ENCODE measurements at regions not wholly inside any gene's neighbourhood (a gene's known extent, or its start where the extent isn't known, plus 50 kb on each side); places are given as distances from the start of the nearest gene placed in this dataset.

DNA sequence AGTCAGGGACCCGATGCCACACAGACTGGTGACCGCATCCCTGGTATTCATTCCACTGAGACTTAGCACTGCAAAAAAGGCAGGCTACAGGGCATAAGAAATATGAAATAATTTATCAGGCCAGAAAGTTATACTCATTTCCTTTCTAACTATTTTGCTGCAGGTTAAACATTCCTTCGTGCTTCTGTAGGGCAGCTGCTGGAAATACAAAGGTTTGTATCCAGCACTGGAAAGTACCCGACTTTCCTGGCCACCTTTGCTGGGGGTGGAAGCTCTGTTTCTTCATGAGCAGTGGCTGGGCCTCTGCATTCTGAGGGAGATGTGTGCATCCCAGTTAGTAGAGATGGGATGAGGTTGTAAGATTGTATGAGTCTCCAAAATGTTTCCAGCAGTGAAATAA lies 478.6 kb upstream of the WWC1 start:
- no peak for DNase-seq

DNA sequence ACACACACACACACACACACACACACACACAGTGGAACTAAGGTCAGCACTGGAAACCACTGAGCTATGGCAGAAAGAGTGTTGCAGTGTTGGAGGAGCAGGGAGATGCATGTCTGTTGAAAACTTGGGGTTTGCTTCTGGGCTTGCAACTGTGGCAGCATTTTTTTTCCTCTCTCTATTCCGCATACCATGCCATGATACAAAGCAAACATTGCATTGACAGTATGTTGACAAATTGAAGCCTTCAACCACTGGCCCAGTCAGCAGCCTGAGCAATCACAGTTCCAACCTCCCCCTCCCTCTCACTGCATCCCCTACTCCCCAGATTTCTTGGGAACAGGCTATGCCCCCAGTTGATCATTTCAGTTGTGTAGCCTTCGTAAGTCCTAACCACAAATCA lies 478.1 kb upstream of the WWC1 start:
- DNase-seq, result no peak

DNA sequence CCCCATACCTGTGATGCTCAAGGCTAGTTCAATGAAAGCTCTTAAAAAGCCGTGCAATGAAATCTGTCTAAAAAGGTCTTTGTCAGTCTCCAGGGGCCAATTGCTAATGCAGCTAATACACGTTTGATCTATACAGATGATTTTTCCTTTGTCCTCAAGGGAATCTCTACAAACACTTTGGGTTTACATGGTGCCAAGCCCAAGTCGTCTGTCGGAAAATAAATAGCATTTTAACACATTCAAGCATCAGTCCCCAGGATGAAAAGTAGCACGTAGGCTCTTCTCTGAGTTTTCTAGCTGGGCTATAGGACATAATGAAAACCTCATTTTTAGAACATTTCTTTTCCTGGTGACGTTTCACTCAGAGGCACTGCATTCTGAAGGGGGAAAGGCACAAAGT lies 477.4 kb upstream of the WWC1 start:
- DNase-seq, result no peak

DNA sequence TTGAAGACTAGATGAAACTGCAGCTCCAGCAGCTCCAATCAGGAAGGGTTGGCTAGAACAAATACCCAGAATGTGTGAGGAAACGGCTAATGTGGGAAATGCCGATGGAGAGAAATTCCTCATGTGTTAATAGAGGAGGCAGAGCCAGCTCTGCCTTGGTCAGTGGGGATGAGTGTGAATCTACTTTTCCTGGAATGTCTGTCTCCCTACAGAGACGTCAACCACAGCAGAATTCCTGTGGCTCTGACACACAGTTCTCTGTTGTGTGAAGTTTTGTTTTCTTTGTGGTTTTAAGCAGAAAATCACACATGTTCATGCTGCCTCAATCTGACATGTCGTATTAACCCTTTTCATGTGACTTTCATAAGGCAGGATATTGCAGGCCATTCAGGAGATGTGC lies 476.6 kb upstream of the WWC1 start:
- no peak for DNase-seq

- no peak for DNase-seq
Observed at GRCh38 chr5:167816354-167816753, 475.1 kb upstream of the WWC1 start.

GRCh38 chr5:167816864-167817263 lies 474.6 kb upstream of the WWC1 start:
- no peak for DNase-seq

DNA sequence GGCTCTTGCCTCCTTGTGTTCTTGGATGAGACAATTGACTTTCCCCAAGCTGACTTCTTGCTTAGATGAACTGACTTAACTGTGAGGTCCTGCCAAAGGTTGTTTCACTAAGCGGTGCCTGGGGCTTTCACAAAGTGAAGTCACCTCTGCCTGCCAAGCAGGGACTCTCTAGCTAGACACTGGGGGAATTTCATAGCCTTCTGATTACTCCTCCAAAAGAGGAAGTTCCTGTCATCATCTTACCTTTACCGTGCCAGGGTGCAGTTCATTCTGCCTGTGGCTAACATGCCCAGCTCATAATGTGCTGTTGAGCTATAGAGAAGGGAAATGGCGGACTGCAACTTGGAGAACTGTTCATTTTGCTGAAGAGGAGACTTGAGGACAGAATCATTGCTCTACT lies 472.0 kb upstream of the WWC1 start:
- DNase-seq, result no peak

DNA sequence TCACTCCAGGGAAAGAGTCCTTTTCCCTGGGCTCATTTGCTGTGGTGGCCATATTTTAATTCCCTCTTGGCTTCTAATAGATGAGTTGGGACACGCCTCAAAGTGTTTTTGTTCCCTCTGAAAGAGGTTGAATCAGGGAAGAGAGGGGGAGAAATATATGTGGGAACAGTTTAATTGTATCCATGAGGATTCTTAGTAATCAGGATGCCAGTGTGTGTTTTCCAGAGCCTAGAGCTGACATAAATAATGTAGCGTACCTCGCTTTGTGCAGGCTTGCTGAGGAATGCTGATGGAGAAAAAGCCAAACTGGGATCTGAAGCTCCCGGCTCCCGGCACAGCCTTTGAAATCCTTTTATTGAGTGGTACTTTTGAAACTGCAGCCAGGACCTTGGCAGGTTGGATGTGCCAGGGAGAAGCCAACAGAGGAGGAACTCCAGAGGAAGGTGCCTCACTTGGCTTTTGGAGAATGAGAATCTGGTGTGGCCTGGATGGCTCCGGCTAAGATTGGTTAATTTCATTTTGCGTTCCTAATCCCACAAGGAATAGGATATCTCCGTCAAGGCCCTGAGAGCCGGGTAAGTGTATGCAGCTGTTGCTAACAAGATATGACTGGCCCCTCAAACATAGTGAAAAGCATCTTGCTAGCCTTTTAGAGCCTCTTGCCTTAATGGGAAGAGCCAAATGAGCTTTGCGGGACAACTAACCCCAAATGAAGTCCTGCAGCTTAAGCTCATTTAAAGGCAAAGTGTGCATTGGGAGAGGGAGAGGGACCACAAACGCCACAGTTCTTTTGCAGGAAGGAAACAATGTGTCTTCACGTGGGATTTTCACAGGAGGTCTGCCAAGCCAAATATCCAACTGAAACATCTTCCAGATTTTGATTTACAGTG lies 471.1 kb upstream of the WWC1 start:
- no peak for DNase-seq

- DNase-seq, result no peak
Observed at GRCh38 chr5:167821151-167821550, 470.3 kb upstream of the WWC1 start.

- no peak for DNase-seq
Observed at GRCh38 chr5:167821669-167822068, 469.8 kb upstream of the WWC1 start.

GRCh38 chr5:167822241-167822640 lies 469.2 kb upstream of the WWC1 start:
- no peak for DNase-seq

DNA sequence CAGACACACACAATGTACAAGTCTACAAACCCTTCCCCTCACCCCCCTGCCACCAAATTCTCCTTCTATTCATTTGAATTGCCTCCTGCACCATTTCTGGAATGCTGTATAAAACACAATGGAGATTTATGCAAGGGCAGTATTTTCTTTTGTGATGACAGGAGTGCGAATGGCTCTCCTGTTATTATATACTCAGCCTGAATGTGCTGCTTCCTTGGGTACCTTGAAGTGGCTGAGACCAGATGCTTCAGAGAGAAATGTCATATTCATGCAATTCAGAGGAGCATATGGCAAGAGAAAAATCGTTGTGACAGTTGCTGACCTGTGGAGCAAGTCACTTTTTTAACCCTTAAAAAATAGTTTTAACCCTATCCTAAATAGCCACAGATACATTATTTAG lies 468.0 kb upstream of the WWC1 start:
- DNase-seq, result no peak

- no peak for DNase-seq
Observed at GRCh38 chr5:167827766-167828165, 463.7 kb upstream of the WWC1 start.

DNA sequence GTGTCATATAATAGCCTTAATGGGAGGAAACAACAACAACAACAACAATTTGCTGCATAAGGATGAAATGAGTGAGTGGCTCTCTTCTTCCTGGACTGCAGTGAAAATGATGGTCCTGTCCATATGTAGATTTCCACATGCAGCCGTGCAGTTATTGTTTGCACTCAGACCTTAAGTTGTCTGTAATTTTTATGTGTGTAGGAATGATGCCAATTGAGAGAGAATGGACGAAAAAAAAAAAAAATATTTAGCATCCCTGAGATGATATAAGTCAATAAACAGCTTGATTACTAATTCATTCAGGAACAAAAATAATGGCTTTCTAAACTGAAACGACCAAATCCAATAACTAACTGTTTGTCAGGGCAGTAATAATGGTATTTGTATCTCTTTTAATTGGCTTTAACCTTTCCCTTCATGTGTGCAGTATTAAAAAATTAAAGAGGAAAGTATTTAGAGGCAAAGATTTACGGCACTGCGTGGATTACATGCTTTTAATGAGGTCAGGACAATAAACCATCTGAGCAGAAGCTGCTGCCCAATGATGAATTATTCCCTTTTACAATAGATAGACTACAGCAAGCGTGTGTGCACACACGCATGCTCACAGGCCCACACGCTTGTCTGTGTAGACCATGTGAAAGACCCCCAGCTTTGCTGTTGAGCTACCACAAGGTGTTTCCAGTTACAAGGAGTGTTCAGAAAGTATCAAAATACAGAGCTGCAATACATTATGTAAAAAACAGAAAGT lies 459.5 kb upstream of the WWC1 start:
- no peak for DNase-seq

GRCh38 chr5:167832609-167833008 lies 458.8 kb upstream of the WWC1 start:
- no peak for DNase-seq

DNA sequence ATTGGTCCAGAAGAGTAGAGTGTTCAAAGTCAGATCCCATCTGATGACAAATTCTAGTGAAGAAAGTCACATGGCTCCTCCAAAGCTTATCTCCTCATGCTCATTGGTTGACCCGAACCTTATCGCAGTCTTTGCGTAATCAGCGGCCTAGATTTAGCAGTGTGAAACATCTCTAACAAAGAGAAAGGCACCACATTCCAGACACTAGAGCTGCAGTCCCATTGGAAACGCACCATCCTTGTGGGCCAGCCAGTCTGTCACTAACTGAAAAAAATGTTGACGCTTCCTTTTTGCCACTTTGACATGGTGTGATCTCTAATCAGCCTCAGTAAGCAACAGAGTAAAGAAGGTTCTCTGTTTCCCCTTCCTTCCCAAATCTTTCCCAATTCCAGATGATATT lies 458.0 kb upstream of the WWC1 start:
- DNase-seq, result no peak

DNA sequence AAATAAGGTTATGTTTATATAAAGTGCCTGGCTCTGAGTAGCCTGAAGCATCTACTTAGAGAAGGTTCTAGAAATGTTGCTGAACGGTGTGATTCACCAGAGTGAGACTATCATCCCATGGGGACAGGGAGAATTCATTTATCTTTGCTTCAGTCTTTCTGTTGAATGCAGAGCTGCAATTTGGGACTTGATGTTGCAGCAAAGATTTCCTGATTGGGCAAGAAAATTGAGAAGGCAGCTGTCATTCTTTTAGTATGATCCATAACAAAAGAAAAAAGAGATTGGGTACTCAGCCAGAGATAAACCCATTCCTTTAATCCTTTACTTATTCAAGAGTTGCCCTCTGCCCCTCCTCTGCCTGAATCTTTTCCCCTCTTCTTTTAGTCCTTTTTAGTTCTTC lies 456.3 kb upstream of the WWC1 start:
- DNase-seq, result no peak

DNA sequence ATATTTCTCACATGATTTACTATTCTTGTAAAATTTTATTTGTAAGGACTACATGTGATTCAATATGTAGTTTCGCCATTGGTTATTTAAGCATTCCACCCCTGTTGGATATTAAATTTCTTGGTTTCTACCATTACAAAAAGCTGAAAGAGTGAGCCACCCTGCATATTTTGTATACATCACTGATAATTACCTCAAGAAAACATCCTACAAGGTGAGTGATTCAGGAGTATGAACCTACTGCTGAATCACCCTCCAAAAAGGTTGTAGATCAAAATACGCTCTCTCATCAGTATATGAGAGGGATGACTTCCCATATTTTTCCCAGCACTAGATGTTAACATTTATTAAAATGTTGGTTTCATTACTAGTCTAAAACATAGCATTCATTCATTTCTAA lies 454.3 kb upstream of the WWC1 start:
- no peak for DNase-seq

- DNase-seq, result no peak
Observed at GRCh38 chr5:167839065-167839464, 452.4 kb upstream of the WWC1 start.

GRCh38 chr5:167840527-167841130 lies 450.8 kb upstream of the WWC1 start:
- no peak for DNase-seq

- no peak for DNase-seq
Observed at GRCh38 chr5:167843881-167844572, 447.4 kb upstream of the WWC1 start.

GRCh38 chr5:167845952-167846351 lies 445.5 kb upstream of the WWC1 start:
- no peak for DNase-seq

DNA sequence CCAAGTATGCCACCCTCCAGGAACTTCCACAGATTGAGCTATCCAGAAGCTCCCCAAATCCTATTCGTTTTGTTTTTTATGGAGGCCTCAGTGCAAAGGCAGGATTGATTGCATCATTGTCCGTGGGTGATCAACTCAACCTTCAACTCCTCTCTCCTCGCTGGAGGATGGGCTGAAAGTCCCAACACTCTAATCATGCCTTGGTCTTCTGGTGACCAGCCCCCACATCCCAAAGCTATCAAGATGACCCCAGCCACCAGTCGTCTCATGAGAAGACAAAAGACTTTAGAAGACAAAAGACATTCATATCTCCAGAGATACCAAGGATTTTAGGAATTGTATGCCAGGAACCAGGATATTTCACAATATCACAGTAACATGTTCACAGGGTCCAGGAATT lies 441.6 kb upstream of the WWC1 start:
- no peak for DNase-seq

Data from stimulated activated CD4-positive, alpha-beta T cell treated with anti-CD3 and anti-CD28 coated beads, Interleukin-2, amount 100 ng/mL, for 48 hours (primary cell).